ENCODE measurements at regions not wholly inside any gene's neighbourhood (a gene's known extent, or its start where the extent isn't known, plus 50 kb on each side); places are given as distances from the start of the nearest gene placed in this dataset.

- TF ChIP-seq POLR2AphosphoS5 (IDR thresholded peaks at IDR 0.05) (no peak), POLR2A (IDR thresholded peaks at IDR 0.05; ENCODE audit: low read depth) (no peak), EP300 (IDR thresholded peaks at IDR 0.05) (no peak), CTCF (IDR thresholded peaks at IDR 0.05) (no peak)
- no peaks in the 10 kb centered on the region for H3K27me3 ChIP-seq
- no peaks in the 10 kb centered on the region for H3K36me3 ChIP-seq
- no peak overlapping the region for H3K4me3 ChIP-seq
- DNase-seq (ENCODE audit: extremely low spot score), result no peak
- intact Hi-C loops (cut with DNase I), result no loop called here
- WGBS, result 86% methylated on average over 2 of the region's 2 CpGs
- H3K9me3 ChIP-seq, result peaks cover 0 to 5% (median 0%) of the 10 kb centered on the region in 4 donors
- no peaks in the 10 kb centered on the region for H3K4me1 ChIP-seq
- no peak overlapping the region for H3K27ac ChIP-seq (replicated peaks in 1 of 4)
These were observed 1346.1 kb upstream of the EPHA6 start for GRCh38 chr3:95468331-95468730.

- no peak for DNase-seq (ENCODE audit: extremely low spot score)
- Histone ChIP-seq H3K4me1 (no peaks in the 10 kb centered on the region), H3K9me3 (no peaks in the 10 kb centered on the region), H3K27ac (replicated peaks in 1 of 4) (no peak overlapping the region), H3K36me3 (no peaks in the 10 kb centered on the region), H3K27me3 (no peaks in the 10 kb centered on the region), H3K4me3 (no peak overlapping the region)
- no peak for TF ChIP-seq EP300 (IDR thresholded peaks at IDR 0.05)
- no peak for TF ChIP-seq POLR2AphosphoS5 (IDR thresholded peaks at IDR 0.05)
- no peak for TF ChIP-seq CTCF (IDR thresholded peaks at IDR 0.05)
- TF ChIP-seq POLR2A (IDR thresholded peaks at IDR 0.05; ENCODE audit: low read depth), result no peak
- WGBS, result 80% methylated on average over 1 of the region's 1 CpG
- intact Hi-C loops (cut with DNase I), result no loop called here
These were observed 1340.1 kb upstream of the EPHA6 start for GRCh38 chr3:95474338-95474737.

GRCh38 chr3:95476534-95476933 is 1337.9 kb upstream of the EPHA6 start:
- H3K4me3 ChIP-seq, result no peak overlapping the region
- no peaks in the 10 kb centered on the region for H3K36me3 ChIP-seq
- no peak for DNase-seq (ENCODE audit: extremely low spot score)
- no peaks in the 10 kb centered on the region for H3K27me3 ChIP-seq
- no peaks in the 10 kb centered on the region for H3K4me1 ChIP-seq
- H3K9me3 ChIP-seq, result no peaks in the 10 kb centered on the region
- no peak for TF ChIP-seq POLR2AphosphoS5 (IDR thresholded peaks at IDR 0.05)
- no peak for TF ChIP-seq EP300 (IDR thresholded peaks at IDR 0.05)
- no peak for TF ChIP-seq POLR2A (IDR thresholded peaks at IDR 0.05; ENCODE audit: low read depth)
- 48% methylated on average over 2 of the region's 2 CpGs for WGBS
- intact Hi-C loops (cut with DNase I), result no loop called here
- H3K27ac ChIP-seq (replicated peaks in 1 of 4), result no peak overlapping the region

GRCh38 chr3:95506174-95506573 is 1308.2 kb upstream of the EPHA6 start:
- 52% methylated on average over 1 of the region's 1 CpG for WGBS
- no peak overlapping the region for H3K4me3 ChIP-seq
- no peak overlapping the region for H3K27ac ChIP-seq (replicated peaks in 1 of 4)
- no peaks in the 10 kb centered on the region for H3K36me3 ChIP-seq
- no peaks in the 10 kb centered on the region for H3K9me3 ChIP-seq
- no peaks in the 10 kb centered on the region for H3K27me3 ChIP-seq
- intact Hi-C loops (cut with DNase I), result no loop called here
- no peak for DNase-seq (ENCODE audit: extremely low spot score)
- H3K4me1 ChIP-seq, result no peaks in the 10 kb centered on the region
- TF ChIP-seq POLR2AphosphoS5 (IDR thresholded peaks at IDR 0.05) (no peak), EP300 (IDR thresholded peaks at IDR 0.05) (no peak), POLR2A (IDR thresholded peaks at IDR 0.05; ENCODE audit: low read depth) (no peak), CTCF (IDR thresholded peaks at IDR 0.05) (no peak)

GRCh38 chr3:95508124-95508523 is 1306.3 kb upstream of the EPHA6 start:
- H3K27me3 ChIP-seq, result no peaks in the 10 kb centered on the region
- H3K9me3 ChIP-seq, result no peaks in the 10 kb centered on the region
- DNase-seq (ENCODE audit: extremely low spot score), result no peak
- H3K36me3 ChIP-seq, result no peaks in the 10 kb centered on the region
- H3K27ac ChIP-seq (replicated peaks in 1 of 4), result no peak overlapping the region
- WGBS, result 89% methylated on average over 2 of the region's 2 CpGs
- no peak overlapping the region for H3K4me3 ChIP-seq
- TF ChIP-seq POLR2AphosphoS5 (IDR thresholded peaks at IDR 0.05), result no peak
- no peak for TF ChIP-seq EP300 (IDR thresholded peaks at IDR 0.05)
- TF ChIP-seq POLR2A (IDR thresholded peaks at IDR 0.05; ENCODE audit: low read depth), result no peak
- no peak for TF ChIP-seq CTCF (IDR thresholded peaks at IDR 0.05)
- no peaks in the 10 kb centered on the region for H3K4me1 ChIP-seq
- intact Hi-C loops (cut with DNase I), result no loop called here
